OCI-LY1 (cell line): ENCODE measurements at regions not wholly inside any gene's neighbourhood (a gene's known extent, or its start where the extent isn't known, plus 50 kb on each side); places are given as distances from the start of the nearest gene placed in this dataset.

Experiments
- H2AFZ ChIP-seq: fragments of 200-600 bp; sonication (generic), shearing (Covaris generic); 2 replicates; pipeline ENCODE4 v1.6.0; 2014; ENCODE audit warnings: antibody characterized with exemption, mild to moderate bottlenecking, low read length
- H3F3A ChIP-seq: fragments of 200-600 bp; sonication (generic), shearing (Covaris generic); 2 replicates; pipeline ENCODE4 v1.6.0; 2014; ENCODE audit warnings: mild to moderate bottlenecking, antibody characterized with exemption, low read length, moderate library complexity; ENCODE audit not compliant: insufficient read depth
- H3K27ac ChIP-seq: fragments of 200-600 bp; sonication (generic); 2 replicates; pipeline ENCODE4 v1.5.1; 2014; ENCODE audit warnings: low read length, mixed run types, mild to moderate bottlenecking, low read depth; ENCODE audit not compliant: poor library complexity, severe bottlenecking
- H3K27me3 ChIP-seq: fragments of 200-600 bp; sonication (generic); 2 replicates; pipeline ENCODE4 v1.6.0; 2014; ENCODE audit warnings: antibody characterized with exemption, mild to moderate bottlenecking, low read length, moderate library complexity; ENCODE audit not compliant: insufficient read depth
- H3K36me3 ChIP-seq: fragments of 200-600 bp; sonication (generic); 2 replicates; pipeline ENCODE4 v1.6.1; 2014; ENCODE audit warnings: mild to moderate bottlenecking, antibody characterized with exemption, low read length, moderate library complexity, mixed read lengths; ENCODE audit not compliant: insufficient read depth
- H3K4me1 ChIP-seq: fragments of 200-600 bp; sonication (generic); 2 replicates; pipeline ENCODE4 v1.5.1; 2014; ENCODE audit warnings: mild to moderate bottlenecking, low read length, moderate library complexity; ENCODE audit not compliant: insufficient read depth, severe bottlenecking
- H3K4me2 ChIP-seq: fragments of 200-600 bp; sonication (generic), shearing (Covaris generic); 2 replicates; pipeline ENCODE4 v1.6.1; 2014; ENCODE audit warnings: low read length
- H3K4me3 ChIP-seq: fragments of 200-600 bp; sonication (generic); 2 replicates; pipeline ENCODE4 v1.5.1; 2014; ENCODE audit warnings: low read length, low read depth, mild to moderate bottlenecking, mixed read lengths; ENCODE audit not compliant: poor library complexity, severe bottlenecking
- H3K79me2 ChIP-seq: fragments of 200-600 bp; shearing (Covaris generic); 2 replicates; pipeline ENCODE4 v1.6.1; 2016; ENCODE audit warnings: mixed run types, low read length, mixed read lengths; ENCODE audit not compliant: insufficient read depth
- H3K9ac ChIP-seq: fragments of 200-600 bp; sonication (generic), shearing (Covaris generic); 2 replicates; pipeline ENCODE4 v1.6.1; 2014; ENCODE audit warnings: mild to moderate bottlenecking, low read length, mixed read lengths
- H3K9me2 ChIP-seq: fragments of 200-600 bp; sonication (generic), shearing (Covaris generic); 2 replicates; pipeline ENCODE4 v1.6.1; 2014; ENCODE audit warnings: low read depth, mild to moderate bottlenecking, low read length, mixed read lengths
- H3K9me3 ChIP-seq: fragments of 200-600 bp; shearing (Covaris generic); 2 replicates; pipeline ENCODE4 v1.6.1; 2014; ENCODE audit warnings: low read length, mixed read lengths
- H4K20me1 ChIP-seq: fragments of 200-600 bp; sonication (generic), shearing (Covaris generic); 2 replicates; pipeline ENCODE4 v1.6.0; 2016; ENCODE audit warnings: mild to moderate bottlenecking, low read length; ENCODE audit not compliant: insufficient read depth
- CTCF ChIP-seq: fragments of 200-600 bp; sonication (generic), shearing (Covaris generic); IDR thresholded peaks from 2 replicates; pipeline ENCODE4 v1.5.1; 2017; ENCODE audit warnings: mild to moderate bottlenecking, antibody characterized with exemption, low read length, moderate library complexity, mixed read lengths
- EZH2 ChIP-seq: fragments of 200-600 bp; sonication (generic), shearing (Covaris generic); IDR thresholded peaks from 2 replicates; pipeline ENCODE4 v1.8.0; 2017; ENCODE audit warnings: borderline replicate concordance, mixed run types, mild to moderate bottlenecking, antibody characterized with exemption, low read length, moderate library complexity, mixed read lengths

- no peak overlapping the region for H3K27ac ChIP-seq
These were observed 260.8 kb upstream of the G2E3 start for GRCh38 chr14:30297876-30298795.

GRCh38 chr14:30299915-30300314, 259.0 kb upstream of the G2E3 start:
- TF ChIP-seq CTCF (no peak), EZH2 (no peak)
- Histone ChIP-seq H3K9me3 (no peaks in the 10 kb centered on the region), H3K79me2 (no peaks in the 10 kb centered on the region), H3F3A (no peaks in the 10 kb centered on the region), H3K9me2 (no peaks in the 10 kb centered on the region), H3K9ac (no peak overlapping the region), H3K36me3 (no peaks in the 10 kb centered on the region), H3K4me2 (no peak overlapping the region), H3K27ac (no peak overlapping the region), H3K4me1 (no peaks in the 10 kb centered on the region), H3K4me3 (no peak overlapping the region), H2AFZ (no peak overlapping the region), H3K27me3 (no peaks in the 10 kb centered on the region), H4K20me1 (no peaks in the 10 kb centered on the region)

More at GRCh38 chr14:30297876-30298795, 260.8 kb upstream of the G2E3 start:
- H3K27me3 ChIP-seq, result no peaks in the 10 kb centered on the region
- no peaks in the 10 kb centered on the region for H4K20me1 ChIP-seq
- H2AFZ ChIP-seq, result no peak overlapping the region
- H3K9me3 ChIP-seq, result no peaks in the 10 kb centered on the region
- H3K9ac ChIP-seq, result no peak overlapping the region
- H3K4me3 ChIP-seq, result no peak overlapping the region
- no peaks in the 10 kb centered on the region for H3K79me2 ChIP-seq
- no peaks in the 10 kb centered on the region for H3K36me3 ChIP-seq
- no peaks in the 10 kb centered on the region for H3F3A ChIP-seq
- TF ChIP-seq CTCF, result no peak
- TF ChIP-seq EZH2, result no peak
- H3K4me1 ChIP-seq, result no peaks in the 10 kb centered on the region
- no peak overlapping the region for H3K4me2 ChIP-seq
- H3K9me2 ChIP-seq, result no peaks in the 10 kb centered on the region

- no peaks in the 10 kb centered on the region for H3K36me3 ChIP-seq
- no peak overlapping the region for H3K4me3 ChIP-seq
- H3K4me2 ChIP-seq, result no peak overlapping the region
- no peaks in the 10 kb centered on the region for H3K79me2 ChIP-seq
- H3K9me2 ChIP-seq, result no peaks in the 10 kb centered on the region
- H2AFZ ChIP-seq, result no peak overlapping the region
- no peak overlapping the region for H3K9ac ChIP-seq
- no peak overlapping the region for H3K27ac ChIP-seq
- H3F3A ChIP-seq, result no peaks in the 10 kb centered on the region
- no peaks in the 10 kb centered on the region for H4K20me1 ChIP-seq
- no peaks in the 10 kb centered on the region for H3K9me3 ChIP-seq
- no peaks in the 10 kb centered on the region for H3K4me1 ChIP-seq
- no peak for TF ChIP-seq CTCF
- TF ChIP-seq EZH2, result no peak
- H3K27me3 ChIP-seq, result no peaks in the 10 kb centered on the region
These were observed 255.6 kb upstream of the G2E3 start for GRCh38 chr14:30303350-30303749.
